ENCODE measurements at regions not wholly inside any gene's neighbourhood (a gene's known extent, or its start where the extent isn't known, plus 50 kb on each side); places are given as distances from the start of the nearest gene placed in this dataset.
A peak's percentile ranks its signal among the peaks of the same experiment; 100 is the strongest.

- intact Hi-C loops (cut with micrococcal nuclease) = no loop called here
- Histone ChIP-seq H3K27me3 (ENCODE audit: control insufficient read depth, insufficient read depth, low read length) (no peaks in the 10 kb centered on the region), H3K9me3 (ENCODE audit: control insufficient read depth, insufficient read depth, low read length) (no peaks in the 10 kb centered on the region; the same call in 1 of the 2 replicates), H3K79me1 (ENCODE audit: low read depth in 1 of 2, low read length in 2 of 2) (no peaks in the 10 kb centered on the region), H2BK5ac (ENCODE audit: low read depth, low read length, poor library complexity, severe bottlenecking) (no peak overlapping the region), H3K9ac (ENCODE audit: low read depth, low read length) (no peak overlapping the region), H2BK120ac (ENCODE audit: low read depth, low read length) (no peak overlapping the region), H3K23ac (ENCODE audit: low read depth, low read length) (no peak overlapping the region), H4K20me1 (ENCODE audit: insufficient read depth, low read length) (no peaks in the 10 kb centered on the region), H4K8ac (ENCODE audit: low read depth in 2 of 2, low read length in 2 of 2) (no peak overlapping the region), H3K4ac (ENCODE audit: low read depth, low read length) (no peak overlapping the region), H3K56ac (ENCODE audit: extremely low read depth, insufficient read depth, low read length) (no peak overlapping the region), H4K5ac (ENCODE audit: low read depth, low read length) (no peak overlapping the region), H2AK9ac (replicated peaks; ENCODE audit: low read depth, low read length, poor library complexity) (no peak overlapping the region), H3K18ac (ENCODE audit: low read depth, low read length) (no peak overlapping the region), H3K14ac (replicated peaks; ENCODE audit: low read depth, low read length) (no peak overlapping the region), H3K4me3 (ENCODE audit: insufficient read depth, low read depth, low read length) (no peak overlapping the region), H4K91ac (ENCODE audit: insufficient read depth, low read depth, low read length) (no peak overlapping the region), H3K9me1 (ENCODE audit: insufficient read depth, low read length) (no peaks in the 10 kb centered on the region), H2BK15ac (ENCODE audit: low read depth, low read length) (no peak overlapping the region), H2AK5ac (ENCODE audit: low read depth, low read length) (no peak overlapping the region), H3K4me1 (ENCODE audit: control insufficient read depth, insufficient read depth, low read length) (no peaks in the 10 kb centered on the region), H2BK20ac (ENCODE audit: low read depth, low read length) (no peak overlapping the region), H3K36me3 (ENCODE audit: control insufficient read depth, insufficient read depth, low read length) (no peaks in the 10 kb centered on the region), H3K4me2 (ENCODE audit: low read depth, low read length) (no peak overlapping the region), H3K27ac (ENCODE audit: insufficient read depth, low read length) (no peak overlapping the region), H2AFZ (replicated peaks; ENCODE audit: low read length, poor library complexity) (no peak overlapping the region)
- in situ Hi-C loops (cut with MboI; ENCODE audit: low sequenced_read_pairs) = no loop called here
- TF ChIP-seq RAD21 (IDR thresholded peaks at IDR 0.05; ENCODE audit: low read length) (peak; percentile 45), SMC3 (IDR thresholded peaks at IDR 0.05; ENCODE audit: low read depth, low read length) (no peak; the same call in 1 of the 2 replicates), CTCF (conservative IDR thresholded peaks at IDR 0.05; ENCODE audit: low read depth, low read length) (peak; percentile 51)
- ChIA-PET POLR2A (ENCODE audit: unreplicated experiment) (no interaction called here), CTCF (interaction anchor here (0.6 to 1.0 kb wide), 2 partner anchors 9 to 11 kb away, joined by 3 to 6 read pairs; no protein-coding TSS in a partner anchor)
- dilution Hi-C loops (cut with HindIII; ENCODE audit: low sequenced_read_pairs, unreplicated experiment) = no loop called here
- peak; percentile 7 for DNase-seq
- BruUV-seq (replicated peaks) = no TSS peak
- no peak for ATAC-seq (ENCODE audit: low read depth)
- WGBS, 2 experiments (ENCODE audit: extremely low coverage in 2 of 2, insufficient read length in 1 of 2) = no CpG with 5 or more reads among the region's 6 CpGs
Observed at GRCh38 chr12:17992002-17992656, 97.9 kb downstream of the RERGL start.

All from IMR-90 (cell line).